GM19372 (cell line): ENCODE measurements at regions not wholly inside any gene's neighbourhood (a gene's known extent, or its start where the extent isn't known, plus 50 kb on each side); places are given as distances from the start of the nearest gene placed in this dataset.
"Not testable (repeated sequence)": the region's sequence is repeated elsewhere in the genome, so short reads cannot be mapped to it uniquely, and the experiment has no call there.

Experiments used
- ATAC-seq: cut with Tn5 transposase; IDR thresholded peaks from one replicate; pipeline ENCODE4 v1.9.1; 2021; ENCODE audit warnings: mild to moderate bottlenecking, low read depth, moderate library complexity; ENCODE audit not compliant: unreplicated experiment

GRCh38 chr6:68239034-68239433, 396.0 kb upstream of the ADGRB3 start:
- no peak for ATAC-seq

GRCh38 chr6:68238097-68238601, 396.9 kb upstream of the ADGRB3 start:
- ATAC-seq: no peak

DNA sequence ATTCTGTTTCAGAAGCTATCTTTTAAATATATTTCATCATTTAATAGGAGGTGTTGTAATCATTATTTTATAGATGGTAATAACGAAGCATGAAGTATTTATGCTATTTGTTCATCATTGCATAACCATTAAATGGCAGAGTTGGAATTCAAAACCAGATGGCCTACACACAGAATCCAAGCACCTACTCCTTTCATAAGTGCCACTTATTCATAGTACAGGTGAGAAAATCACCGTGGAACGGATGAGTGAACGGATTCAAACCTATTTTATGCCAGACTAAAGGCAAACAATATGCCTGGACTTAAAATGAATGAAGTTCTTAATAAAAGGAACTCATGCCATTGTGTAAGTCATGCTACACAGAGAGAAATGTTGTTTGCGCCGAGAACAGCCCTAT, 397.9 kb upstream of the ADGRB3 start:
- no peak for ATAC-seq

DNA sequence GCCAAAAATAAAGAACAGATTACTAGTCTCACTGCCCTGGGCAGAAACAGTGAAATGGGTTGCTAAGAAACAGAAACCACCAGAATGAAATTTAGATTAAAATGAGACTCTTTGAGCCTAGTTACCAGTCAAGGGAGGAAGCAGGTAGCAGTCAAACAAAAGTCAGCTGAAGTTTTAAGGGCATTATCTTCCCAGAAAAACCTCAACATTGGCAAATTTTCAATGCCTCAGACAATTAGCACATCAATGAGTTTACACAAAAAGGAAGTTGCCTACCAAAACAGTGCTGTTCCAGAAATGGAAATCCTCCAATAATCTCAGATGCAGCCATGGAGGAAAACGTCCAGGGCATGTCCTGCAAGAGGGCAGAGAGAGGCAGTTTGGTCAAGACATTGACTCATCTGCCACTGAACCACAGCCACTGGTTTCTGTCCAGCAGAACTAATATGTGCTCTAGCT, 399.7 kb upstream of the ADGRB3 start:
- no peak for ATAC-seq

- no peak for ATAC-seq
These were observed 401.5 kb upstream of the ADGRB3 start for GRCh38 chr6:68233623-68234022.

- no peak for ATAC-seq
These were observed 405.5 kb upstream of the ADGRB3 start for GRCh38 chr6:68229566-68229965.

GRCh38 chr6:68226460-68226859, 408.6 kb upstream of the ADGRB3 start:
- ATAC-seq: no peak

DNA sequence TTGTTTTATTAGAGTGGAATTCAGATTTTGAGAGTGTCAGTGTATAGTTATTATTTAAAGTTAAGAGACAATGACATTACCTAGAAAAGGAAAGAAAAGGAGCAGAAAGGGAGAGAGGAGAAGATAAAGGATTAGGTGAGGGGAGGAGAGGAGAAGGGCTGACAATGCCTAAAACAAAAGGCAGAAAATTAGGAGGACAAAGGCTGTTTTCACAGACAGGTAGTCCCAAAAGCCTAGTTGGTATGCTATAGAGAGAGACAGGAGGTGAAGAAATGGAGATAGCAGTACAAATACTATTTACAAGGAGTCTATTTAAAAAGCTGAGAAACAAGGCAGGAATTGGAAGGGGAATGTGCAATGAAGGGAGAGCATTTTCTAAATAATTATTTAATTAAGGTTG, 409.4 kb upstream of the ADGRB3 start:
- no peak for ATAC-seq

DNA sequence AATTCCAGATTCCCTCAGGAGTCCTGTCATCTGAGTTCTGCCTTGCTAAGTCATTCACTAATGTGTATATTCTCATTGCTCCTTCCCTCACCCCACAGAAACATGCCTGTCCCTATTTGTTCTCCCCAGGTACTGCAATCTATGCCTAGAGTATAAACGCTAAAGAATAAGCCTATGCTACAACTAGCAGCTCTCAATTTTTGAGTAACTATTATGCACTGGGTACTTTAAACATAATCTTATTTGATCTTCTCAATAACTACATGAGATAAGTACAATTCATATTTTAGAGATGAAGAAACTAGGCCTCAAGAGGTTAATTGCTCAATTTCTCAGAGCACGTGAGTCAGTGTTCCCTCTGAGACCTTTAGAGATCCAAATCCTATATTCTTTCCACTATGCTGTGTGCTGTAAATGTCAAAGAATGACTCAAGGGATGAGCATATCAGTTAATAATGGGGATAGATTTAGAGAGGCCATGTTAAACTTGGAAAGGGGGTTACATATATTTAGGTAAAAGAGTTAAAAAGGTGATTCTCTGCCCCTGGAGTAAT, 423.8 kb upstream of the ADGRB3 start:
- no peak for ATAC-seq

GRCh38 chr6:68207612-68208011, 427.5 kb upstream of the ADGRB3 start:
- ATAC-seq: not testable (repeated sequence)

DNA sequence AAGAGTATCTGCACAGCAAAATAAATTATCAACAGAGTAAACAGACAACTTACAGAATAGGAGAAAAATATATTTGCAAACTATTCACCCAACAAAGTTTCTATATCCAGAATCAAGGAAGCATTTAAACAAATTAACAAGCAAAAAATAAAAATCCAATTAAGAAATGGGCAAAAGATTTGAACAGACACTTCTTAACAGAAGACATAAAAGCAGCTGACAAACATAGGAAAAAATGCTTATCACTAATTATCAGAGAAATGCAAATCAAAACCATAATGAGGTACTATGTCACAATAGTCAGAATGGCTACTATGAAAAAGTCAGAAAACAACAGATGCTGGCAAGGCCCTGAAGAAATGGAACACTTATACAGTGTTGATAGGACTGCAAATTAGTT, 434.2 kb upstream of the ADGRB3 start:
- ATAC-seq: no peak

DNA sequence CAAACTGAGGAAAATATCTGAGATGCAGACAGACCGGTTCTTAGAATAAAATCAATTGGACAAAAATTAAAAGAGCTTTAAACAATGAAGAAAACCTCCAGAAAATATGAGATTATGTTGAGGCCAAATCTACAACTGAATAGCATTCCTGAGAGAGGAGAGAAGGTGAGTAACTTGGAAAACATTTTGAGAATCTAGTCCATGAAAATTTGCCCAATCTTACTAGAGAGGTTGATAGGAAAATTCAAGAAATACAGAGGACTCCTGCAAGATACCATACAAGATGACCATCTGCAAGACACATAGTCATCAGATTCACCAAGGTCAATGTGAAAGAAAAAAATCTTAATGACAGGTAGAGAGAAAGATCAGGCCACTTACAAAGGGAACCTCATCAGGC, 437.7 kb upstream of the ADGRB3 start:
- ATAC-seq: no peak

DNA sequence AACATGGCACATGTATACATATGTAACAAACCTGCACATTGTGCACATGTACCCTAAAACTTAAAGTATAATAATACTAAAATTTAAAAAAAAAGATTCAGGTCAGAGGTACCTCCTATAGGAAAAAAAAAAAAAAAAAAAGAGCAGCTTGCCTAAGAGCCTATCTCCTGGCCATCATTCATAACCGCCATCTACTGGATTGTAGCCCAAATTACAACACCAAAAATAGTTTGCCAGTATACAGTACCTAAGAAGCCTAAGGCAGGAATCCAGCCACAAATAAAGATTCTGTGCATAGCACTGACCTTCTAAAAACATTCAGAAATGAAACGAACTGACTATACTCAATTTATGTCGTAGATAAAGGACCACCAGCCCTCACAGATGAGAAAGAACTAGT, 438.4 kb upstream of the ADGRB3 start:
- no peak for ATAC-seq

- ATAC-seq: not testable (repeated sequence)
These were observed 439.3 kb upstream of the ADGRB3 start for GRCh38 chr6:68195753-68196152.

DNA sequence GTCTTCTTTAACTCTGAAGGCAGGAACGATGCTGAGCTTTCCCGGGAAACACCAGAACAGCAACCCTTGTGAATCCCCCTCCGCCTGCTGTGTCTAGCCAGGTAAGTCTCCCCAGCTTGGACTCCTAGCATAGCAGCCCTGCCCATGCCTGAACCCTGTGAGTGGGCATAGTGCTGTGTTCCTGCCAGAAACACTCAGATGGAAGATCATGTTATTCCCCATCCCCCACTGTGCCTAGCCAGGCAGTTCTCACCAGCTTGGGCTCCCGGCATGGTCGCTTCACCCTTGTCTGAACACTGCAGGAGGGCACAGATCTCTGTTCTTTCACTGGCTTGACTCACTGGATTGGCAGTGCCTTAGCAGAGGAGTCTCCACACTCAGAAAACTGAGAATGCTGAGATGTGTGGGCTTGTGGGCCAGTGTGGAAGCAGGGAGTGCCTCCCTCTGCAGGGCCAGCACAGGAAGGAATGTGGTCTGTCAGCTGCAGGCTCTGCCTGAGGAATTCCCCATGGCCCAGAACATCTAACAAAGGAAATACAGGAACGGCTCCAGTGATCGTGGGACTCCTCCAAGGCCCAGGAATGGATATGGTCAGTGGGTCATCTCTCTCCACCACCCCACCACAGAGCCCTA, 440.1 kb upstream of the ADGRB3 start:
- no peak for ATAC-seq

GRCh38 chr6:68192988-68193387, 442.1 kb upstream of the ADGRB3 start:
- ATAC-seq: no peak

- ATAC-seq: no peak
These were observed 445.8 kb upstream of the ADGRB3 start for GRCh38 chr6:68189217-68189815.

- ATAC-seq: no peak
These were observed 448.2 kb upstream of the ADGRB3 start for GRCh38 chr6:68186870-68187269.

DNA sequence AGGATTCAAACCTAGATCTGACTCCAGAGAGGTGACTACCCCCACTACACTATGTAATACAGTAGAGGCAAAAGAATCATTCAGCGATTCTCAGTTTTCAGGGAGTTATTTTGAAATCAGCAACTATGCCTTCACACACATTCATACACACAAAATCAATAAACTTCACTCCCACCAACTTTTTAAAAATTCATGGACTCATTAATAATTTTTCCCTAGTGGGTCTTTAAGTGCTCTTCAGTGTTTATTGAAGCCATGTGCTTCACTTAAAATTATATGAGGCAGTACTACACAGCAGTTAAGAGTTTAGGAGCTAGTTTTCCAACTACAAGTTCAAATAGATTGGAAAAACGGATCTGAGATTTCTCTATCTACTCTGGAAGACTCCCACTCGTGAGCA, 452.7 kb upstream of the ADGRB3 start:
- no peak for ATAC-seq

GRCh38 chr6:68181027-68181426, 454.1 kb upstream of the ADGRB3 start:
- ATAC-seq: not testable (repeated sequence)

DNA sequence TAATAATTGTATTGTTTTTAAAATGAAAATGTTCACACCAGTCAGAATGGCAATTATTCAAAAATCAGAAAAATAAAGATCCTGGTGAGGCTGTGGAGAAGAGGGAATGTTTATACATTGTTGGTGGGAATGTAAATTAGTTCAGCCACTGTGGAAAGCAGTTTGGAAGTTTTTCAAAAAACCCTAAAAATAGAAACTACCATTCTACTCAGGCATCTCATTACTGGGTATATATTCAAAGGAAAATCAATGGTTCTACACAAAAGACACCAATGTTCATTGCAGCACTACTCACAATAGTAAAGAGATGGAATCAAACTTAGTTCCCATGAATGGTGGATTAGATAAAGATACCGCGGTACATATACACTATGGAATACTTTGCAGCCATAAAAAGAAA, 461.5 kb upstream of the ADGRB3 start:
- no peak for ATAC-seq

DNA sequence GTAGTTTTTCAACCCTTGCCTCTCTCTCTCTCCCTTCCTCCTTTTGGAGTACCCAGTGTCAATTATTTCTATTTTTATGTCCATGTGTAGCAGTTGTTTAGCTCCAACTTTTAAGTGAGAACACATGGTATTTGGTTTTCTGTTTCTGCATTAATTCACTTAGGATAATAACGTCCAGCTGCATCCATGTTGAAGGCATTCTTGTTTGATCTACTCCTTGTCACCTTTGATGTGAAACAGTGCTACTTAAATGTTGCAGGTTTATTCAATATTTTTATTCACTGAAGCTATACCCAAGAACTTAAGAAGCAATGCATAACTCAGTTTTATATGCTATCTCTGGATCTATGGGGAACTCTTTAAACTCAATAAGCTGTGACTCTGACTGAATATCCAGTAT, 465.2 kb upstream of the ADGRB3 start:
- no peak for ATAC-seq
